ENCODE measurements at regions not wholly inside any gene's neighbourhood (a gene's known extent, or its start where the extent isn't known, plus 50 kb on each side); places are given as distances from the start of the nearest gene placed in this dataset.

- no peak for DNase-seq (ENCODE audit: low read depth in 2 of 3, low spot score in 1 of 3)
These were observed 142.7 kb downstream of the VAPA start for GRCh38 chr18:10056506-10056905.

- no peak for DNase-seq (ENCODE audit: low read depth in 2 of 3, low spot score in 1 of 3)
These were observed 143.6 kb downstream of the VAPA start for GRCh38 chr18:10057401-10057893.

GRCh38 chr18:10057894-10058791 lies 144.3 kb downstream of the VAPA start:
- no peak for DNase-seq (ENCODE audit: low read depth in 2 of 3, low spot score in 1 of 3)

- DNase-seq (ENCODE audit: low read depth in 2 of 3, low spot score in 1 of 3): no peak
These were observed 146.0 kb downstream of the VAPA start for GRCh38 chr18:10059610-10060468.

GRCh38 chr18:10060469-10060782 lies 146.6 kb downstream of the VAPA start:
- DNase-seq (ENCODE audit: low read depth in 2 of 3, low spot score in 1 of 3): no peak

GRCh38 chr18:10060841-10061240 lies 147.0 kb downstream of the VAPA start:
- no peak for DNase-seq (ENCODE audit: low read depth in 2 of 3, low spot score in 1 of 3)

GRCh38 chr18:10061566-10062140 lies 147.8 kb downstream of the VAPA start:
- no peak for DNase-seq (ENCODE audit: low read depth in 2 of 3, low spot score in 1 of 3)

- no peak for DNase-seq (ENCODE audit: low read depth in 2 of 3, low spot score in 1 of 3)
These were observed 148.8 kb downstream of the VAPA start for GRCh38 chr18:10062302-10063300.

- no peak for DNase-seq (ENCODE audit: low read depth in 2 of 3, low spot score in 1 of 3)
These were observed 149.7 kb downstream of the VAPA start for GRCh38 chr18:10063489-10063888.

- DNase-seq (ENCODE audit: low read depth in 2 of 3, low spot score in 1 of 3): no peak
These were observed 150.5 kb downstream of the VAPA start for GRCh38 chr18:10064267-10064666.

GRCh38 chr18:10065296-10065695 lies 151.5 kb downstream of the VAPA start:
- no peak for DNase-seq (ENCODE audit: low read depth in 2 of 3, low spot score in 1 of 3)

- DNase-seq (ENCODE audit: low read depth in 2 of 3, low spot score in 1 of 3): no peak
These were observed 154.1 kb downstream of the VAPA start for GRCh38 chr18:10067670-10068659.

GRCh38 chr18:10068766-10069567 lies 155.2 kb downstream of the VAPA start:
- no peak for DNase-seq (ENCODE audit: low read depth in 2 of 3, low spot score in 1 of 3)

- no peak for DNase-seq (ENCODE audit: low read depth in 2 of 3, low spot score in 1 of 3)
These were observed 156.8 kb downstream of the VAPA start for GRCh38 chr18:10070561-10071000.

- DNase-seq (ENCODE audit: low read depth in 2 of 3, low spot score in 1 of 3): no peak
These were observed 158.9 kb downstream of the VAPA start for GRCh38 chr18:10072671-10073175.

GRCh38 chr18:10074110-10074509 lies 160.3 kb downstream of the VAPA start:
- no peak for DNase-seq (ENCODE audit: low read depth in 2 of 3, low spot score in 1 of 3)

- DNase-seq (ENCODE audit: low read depth in 2 of 3, low spot score in 1 of 3): no peak
These were observed 160.9 kb downstream of the VAPA start for GRCh38 chr18:10074728-10075127.

GRCh38 chr18:10076502-10077030 lies 162.8 kb downstream of the VAPA start:
- DNase-seq (ENCODE audit: low read depth in 2 of 3, low spot score in 1 of 3): no peak
